NCI-H345 treated with DMSO at 0.1 percent for 48 hours (cell line): ENCODE measurements at regions not wholly inside any gene's neighbourhood (a gene's known extent, or its start where the extent isn't known, plus 50 kb on each side); places are given as distances from the start of the nearest gene placed in this dataset.
"Not testable (repeated sequence)": the region's sequence is repeated elsewhere in the genome, so short reads cannot be mapped to it uniquely, and the experiment has no call there.

ENCODE experiments used
- DNase-seq: peaks from one replicate; lab custom pipeline; 2025; ENCODE audit not compliant: unreplicated experiment; lab: John Stamatoyannopoulos, UW

GRCh38 chr6:14472986-14473337 is 355.4 kb downstream of the CD83 start:
- no peak for DNase-seq

GRCh38 chr6:14474816-14475215 is 357.2 kb downstream of the CD83 start:
- DNase-seq, result no peak

GRCh38 chr6:14475306-14475705 is 357.7 kb downstream of the CD83 start:
- DNase-seq, result no peak

GRCh38 chr6:14476793-14477531 is 359.4 kb downstream of the CD83 start:
- no peak for DNase-seq

GRCh38 chr6:14477559-14477958 is 360.0 kb downstream of the CD83 start:
- DNase-seq, result no peak

- DNase-seq, result no peak
Observed at GRCh38 chr6:14478381-14479225, 361.0 kb downstream of the CD83 start.

GRCh38 chr6:14481946-14482345 is 364.4 kb downstream of the CD83 start:
- DNase-seq, result not testable (repeated sequence)

GRCh38 chr6:14487625-14488024 is 370.1 kb downstream of the CD83 start:
- DNase-seq, result no peak

GRCh38 chr6:14488180-14488579 is 370.6 kb downstream of the CD83 start:
- DNase-seq, result no peak

- DNase-seq, result no peak
Observed at GRCh38 chr6:14489445-14489844, 371.9 kb downstream of the CD83 start.

GRCh38 chr6:14498748-14499147 is 381.2 kb downstream of the CD83 start:
- DNase-seq, result no peak

GRCh38 chr6:14499309-14499708 is 381.7 kb downstream of the CD83 start:
- no peak for DNase-seq

DNA sequence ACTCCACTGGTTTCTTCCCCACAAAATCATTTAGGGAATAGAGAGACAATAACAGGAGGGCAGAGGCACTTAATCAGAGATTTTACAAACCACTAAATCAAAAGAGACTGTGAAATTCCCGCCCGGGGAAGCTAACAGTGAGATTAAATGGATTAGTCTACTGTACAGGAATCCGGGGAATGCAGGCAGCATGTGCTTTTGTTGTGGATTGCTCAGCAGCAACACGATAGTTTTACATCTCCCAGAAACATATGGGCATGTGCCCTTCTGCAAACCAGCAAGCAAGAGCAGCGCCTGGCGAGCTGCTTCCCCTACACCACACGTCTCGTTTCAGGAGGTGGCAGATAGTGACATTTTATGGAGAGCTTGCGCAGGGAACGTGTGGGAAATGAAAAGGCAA is 382.3 kb downstream of the CD83 start:
- no peak for DNase-seq

DNA sequence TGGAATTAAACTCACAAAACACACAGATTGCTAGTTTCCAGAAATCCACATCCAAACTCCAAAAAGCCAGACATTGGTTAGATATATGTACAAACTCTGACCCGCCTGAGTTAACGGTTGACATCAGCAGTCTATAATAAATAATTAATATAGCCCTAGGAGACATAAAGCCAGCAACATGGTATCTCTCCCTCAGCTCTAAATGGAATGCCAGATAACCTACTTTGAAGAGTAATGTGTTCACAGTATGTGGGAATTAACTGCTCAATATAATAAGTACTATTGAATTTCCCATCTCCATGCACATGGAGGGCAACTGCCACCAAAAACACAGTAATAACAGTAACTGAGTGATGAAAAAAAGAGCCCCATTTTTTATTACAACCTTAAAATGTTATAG is 383.2 kb downstream of the CD83 start:
- DNase-seq, result no peak

- DNase-seq, result no peak
Observed at GRCh38 chr6:14501240-14501639, 383.7 kb downstream of the CD83 start.

GRCh38 chr6:14501914-14502313 is 384.3 kb downstream of the CD83 start:
- no peak for DNase-seq

GRCh38 chr6:14502551-14502950 is 385.0 kb downstream of the CD83 start:
- no peak for DNase-seq

DNA sequence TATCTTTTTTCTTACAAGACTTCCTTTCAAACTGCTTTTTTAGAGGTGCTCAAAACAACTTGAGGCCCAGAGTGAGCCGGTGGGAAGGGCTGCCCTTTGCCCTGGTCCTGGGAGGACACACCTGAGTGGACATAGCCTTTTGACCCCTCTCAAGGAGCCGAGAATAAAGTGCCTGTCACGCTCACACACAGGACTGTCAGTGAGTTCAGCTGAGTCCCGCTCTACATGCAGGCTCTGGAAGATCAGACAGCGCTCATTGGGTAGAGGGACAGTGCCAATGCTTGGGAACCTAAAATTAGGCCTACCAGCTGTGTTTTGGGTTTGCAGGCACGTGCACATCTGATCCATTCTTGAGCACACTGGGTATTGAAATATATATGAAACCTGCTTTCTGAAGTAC is 387.8 kb downstream of the CD83 start:
- no peak for DNase-seq

DNA sequence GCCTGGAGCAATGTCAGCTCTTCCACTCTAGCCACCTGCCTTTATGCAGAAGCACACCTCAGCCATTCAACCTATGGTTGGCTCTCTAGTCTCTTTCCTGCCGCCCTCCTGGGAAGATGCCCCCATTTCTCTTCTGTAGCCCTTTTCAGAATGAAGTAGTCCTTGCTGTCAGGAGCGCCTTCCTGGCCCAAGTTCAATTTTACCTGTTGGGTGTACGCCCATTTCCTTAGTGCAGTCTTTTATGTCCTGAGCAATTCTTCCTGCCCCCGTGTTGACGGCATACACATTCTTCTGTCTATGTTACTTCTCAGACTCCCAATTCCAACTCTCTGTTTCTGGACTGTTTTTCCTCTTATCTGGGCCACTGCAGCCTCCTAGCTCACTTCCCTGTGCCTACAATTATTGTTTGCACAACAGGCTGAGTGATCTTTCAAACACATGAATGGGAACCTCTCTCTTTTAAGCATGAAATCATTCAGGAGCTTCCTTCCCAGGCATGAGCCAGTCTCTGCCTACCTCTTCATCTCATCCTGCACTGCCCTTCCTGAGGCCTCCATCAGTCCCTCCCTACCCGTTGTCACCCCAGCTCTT is 389.2 kb downstream of the CD83 start:
- DNase-seq, result no peak

GRCh38 chr6:14509120-14509519 is 391.5 kb downstream of the CD83 start:
- DNase-seq, result no peak

DNA sequence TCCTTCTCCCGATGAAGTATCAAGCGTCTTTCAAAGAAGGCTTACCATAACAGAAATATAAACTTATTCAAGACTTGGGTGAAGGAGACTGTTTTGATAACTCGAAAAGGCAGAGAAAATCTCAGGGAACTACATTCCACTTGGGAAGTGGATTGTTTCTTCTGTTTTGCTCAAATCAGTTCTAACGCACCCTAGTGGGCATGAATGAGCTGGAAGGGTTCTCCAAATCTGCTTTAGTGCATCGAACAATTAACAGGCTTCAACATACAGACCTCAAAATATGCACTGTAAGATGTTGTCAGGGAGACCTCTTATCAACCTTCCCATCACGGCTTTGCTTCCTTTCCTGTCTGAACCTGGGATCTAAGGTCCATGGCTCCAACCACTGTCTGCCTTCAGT is 392.5 kb downstream of the CD83 start:
- no peak for DNase-seq

GRCh38 chr6:14511061-14511586 is 393.6 kb downstream of the CD83 start:
- DNase-seq, result no peak
